ENCODE measurements at regions not wholly inside any gene's neighbourhood (a gene's known extent, or its start where the extent isn't known, plus 50 kb on each side); places are given as distances from the start of the nearest gene placed in this dataset.

- DNase-seq: no peak
These were observed 218.9 kb upstream of the CDKN3 start for GRCh38 chr14:54177641-54178621.

- DNase-seq: no peak
These were observed 214.3 kb upstream of the CDKN3 start for GRCh38 chr14:54182419-54183045.

- no peak for DNase-seq
These were observed 209.7 kb upstream of the CDKN3 start for GRCh38 chr14:54186821-54187763.

GRCh38 chr14:54188064-54188666, 208.6 kb upstream of the CDKN3 start:
- no peak for DNase-seq

GRCh38 chr14:54189333-54189732, 207.5 kb upstream of the CDKN3 start:
- DNase-seq: no peak

- DNase-seq: no peak
These were observed 207.0 kb upstream of the CDKN3 start for GRCh38 chr14:54189748-54190354.

GRCh38 chr14:54191846-54192245, 205.0 kb upstream of the CDKN3 start:
- no peak for DNase-seq

GRCh38 chr14:54192610-54193009, 204.2 kb upstream of the CDKN3 start:
- no peak for DNase-seq

GRCh38 chr14:54193871-54194270, 202.9 kb upstream of the CDKN3 start:
- DNase-seq: no peak

GRCh38 chr14:54194501-54194900, 202.3 kb upstream of the CDKN3 start:
- no peak for DNase-seq

GRCh38 chr14:54197369-54197768, 199.4 kb upstream of the CDKN3 start:
- no peak for DNase-seq

- no peak for DNase-seq
These were observed 196.1 kb upstream of the CDKN3 start for GRCh38 chr14:54200726-54201125.

GRCh38 chr14:54202288-54202687, 194.5 kb upstream of the CDKN3 start:
- DNase-seq: no peak

- no peak for DNase-seq
These were observed 190.3 kb upstream of the CDKN3 start for GRCh38 chr14:54206516-54206915.

- DNase-seq: no peak
These were observed 189.7 kb upstream of the CDKN3 start for GRCh38 chr14:54207075-54207474.

- DNase-seq: no peak
These were observed 189.0 kb upstream of the CDKN3 start for GRCh38 chr14:54207476-54208462.

GRCh38 chr14:54208751-54209150, 188.1 kb upstream of the CDKN3 start:
- no peak for DNase-seq

GRCh38 chr14:54209511-54210250, 187.1 kb upstream of the CDKN3 start:
- DNase-seq: no peak

- DNase-seq: no peak
These were observed 185.1 kb upstream of the CDKN3 start for GRCh38 chr14:54211551-54212308.
